GM18519 (cell line): ENCODE measurements at regions not wholly inside any gene's neighbourhood (a gene's known extent, or its start where the extent isn't known, plus 50 kb on each side); places are given as distances from the start of the nearest gene placed in this dataset.
"Not testable (repeated sequence)": the region's sequence is repeated elsewhere in the genome, so short reads cannot be mapped to it uniquely, and the experiment has no call there.

ENCODE experiments used
- ATAC-seq: cut with Tn5 transposase; IDR thresholded peaks from one replicate; pipeline ENCODE4 v1.9.1; 2021; ENCODE audit warnings: mild to moderate bottlenecking, moderate library complexity; ENCODE audit not compliant: unreplicated experiment, low FRiP score

DNA sequence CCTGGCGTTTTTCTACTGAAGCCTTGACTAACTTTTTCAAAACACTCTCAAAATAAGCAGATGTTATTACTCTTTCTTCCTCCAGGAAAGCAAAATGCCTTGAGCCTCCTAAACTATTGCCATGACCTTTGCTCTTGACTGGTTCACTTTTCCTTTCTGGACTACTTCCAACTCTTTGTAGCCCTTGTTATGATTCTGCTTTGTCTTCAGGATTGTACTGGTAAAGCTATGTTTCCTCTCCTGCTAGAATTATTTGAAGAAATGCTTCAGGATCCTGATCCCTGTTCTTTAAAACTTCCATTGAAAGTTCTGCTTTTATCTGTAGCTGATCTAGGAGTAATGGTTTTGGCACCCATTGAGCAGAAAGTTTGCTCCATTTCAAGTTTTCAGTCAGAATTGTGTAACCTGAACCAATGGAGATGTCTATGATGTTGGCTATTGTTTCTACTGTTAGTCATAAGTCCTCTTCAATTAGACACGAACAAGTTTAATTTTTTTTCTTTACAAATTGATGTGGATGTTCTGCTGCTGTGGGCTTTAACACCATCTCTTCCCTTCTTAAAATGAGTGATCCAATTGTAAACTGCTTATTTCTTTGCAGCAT is 1356.4 kb downstream of the EFNA5 start:
- no peak for ATAC-seq

DNA sequence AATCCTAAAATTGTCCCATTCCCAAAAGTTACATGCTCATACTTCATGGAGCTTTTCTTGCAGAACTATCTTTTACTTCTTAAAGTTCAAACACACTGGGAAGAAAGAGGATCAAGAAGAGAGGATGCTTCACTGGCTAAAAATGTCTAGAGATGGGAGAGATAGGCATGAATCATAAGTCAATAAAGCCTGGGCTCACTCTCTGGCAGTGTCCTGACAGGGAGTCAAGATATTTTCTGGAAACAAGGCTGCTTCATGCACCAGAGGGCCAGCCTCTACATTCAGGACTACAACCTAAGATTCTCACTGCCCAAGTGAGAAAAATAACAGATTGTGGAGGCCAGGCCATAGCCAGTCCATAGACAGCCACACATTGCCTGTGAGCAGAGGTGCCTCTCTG is 1358.4 kb downstream of the EFNA5 start:
- ATAC-seq: no peak

DNA sequence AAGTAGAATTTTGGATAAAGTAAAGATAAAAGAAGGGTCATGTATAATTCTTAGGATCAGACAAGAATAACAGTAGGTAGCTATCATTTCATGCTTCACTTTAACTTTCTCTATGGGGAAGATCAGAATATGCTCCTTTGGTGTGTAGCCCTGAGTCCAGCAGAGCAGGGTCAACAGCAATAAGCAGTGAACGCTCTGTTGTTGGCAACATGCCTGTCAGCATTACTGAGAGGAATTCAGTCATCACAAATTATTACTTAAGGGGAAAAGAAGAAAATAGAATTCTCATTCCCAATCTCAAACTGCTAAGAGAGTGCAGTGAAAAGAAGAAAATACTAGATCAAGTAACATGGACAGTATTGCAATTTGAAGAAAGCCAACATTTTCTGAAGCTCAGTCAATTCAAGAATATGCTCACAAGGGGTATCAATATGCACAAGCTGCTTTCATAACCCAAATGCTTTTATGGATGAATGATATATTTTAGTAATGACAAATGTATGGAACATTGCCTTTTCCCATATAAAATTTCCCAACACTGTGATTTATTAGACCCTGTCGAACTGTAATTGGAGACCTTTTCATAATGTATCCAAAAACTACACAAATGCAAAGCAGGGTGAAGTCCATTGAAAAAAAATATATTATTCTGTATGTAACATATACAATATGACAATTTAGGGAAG is 1359.4 kb downstream of the EFNA5 start:
- ATAC-seq: no peak

DNA sequence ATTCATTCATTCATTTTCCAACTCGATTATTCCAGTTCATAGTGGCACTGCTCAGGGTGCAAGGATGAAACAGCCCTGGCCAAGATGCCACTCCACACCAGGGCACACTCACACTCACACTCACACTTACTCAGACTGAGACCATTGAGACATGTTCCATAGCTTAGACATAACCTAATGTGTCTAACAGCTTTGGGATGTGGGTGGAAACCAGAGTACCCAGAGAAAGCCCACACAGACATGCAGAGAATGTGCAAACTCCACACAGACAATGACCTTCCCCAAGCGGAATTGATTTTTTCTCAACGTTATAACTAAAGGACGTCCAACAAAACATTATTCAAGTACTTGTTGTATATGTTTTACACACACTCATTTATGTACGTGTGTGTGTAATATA is 1363.5 kb downstream of the EFNA5 start:
- ATAC-seq: no peak

DNA sequence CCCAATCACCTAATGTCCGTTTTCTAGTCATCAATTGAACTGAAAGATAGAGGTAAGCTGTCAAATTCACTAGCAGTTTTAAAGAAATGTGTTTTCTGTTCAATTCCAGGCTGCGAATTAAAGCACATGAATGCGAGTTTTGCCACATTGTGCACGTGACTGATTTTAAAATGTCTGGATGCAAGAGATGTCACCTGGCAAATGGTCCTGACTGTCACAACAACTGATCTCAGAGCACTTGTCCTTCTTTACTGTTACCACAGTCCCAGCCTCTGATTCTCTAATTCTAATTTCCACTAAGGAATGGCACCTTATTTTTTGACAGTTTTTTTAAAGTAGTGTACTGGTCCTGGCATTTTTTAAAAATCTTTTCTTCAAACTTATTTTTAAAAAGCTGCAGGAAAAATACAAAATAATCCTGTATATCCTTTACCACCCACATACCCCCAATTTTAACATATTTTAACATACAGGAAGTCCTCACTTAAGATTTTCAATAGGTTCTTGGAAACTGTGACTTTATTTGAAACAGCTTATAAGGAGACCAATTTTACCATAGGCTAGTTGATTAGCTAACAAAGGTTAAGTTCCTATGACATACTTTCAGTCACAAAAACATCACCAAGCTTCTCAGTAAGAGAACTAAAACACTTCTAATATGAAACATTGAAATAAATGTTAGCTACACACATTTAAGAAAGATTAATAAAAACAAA is 1364.3 kb downstream of the EFNA5 start:
- no peak for ATAC-seq

DNA sequence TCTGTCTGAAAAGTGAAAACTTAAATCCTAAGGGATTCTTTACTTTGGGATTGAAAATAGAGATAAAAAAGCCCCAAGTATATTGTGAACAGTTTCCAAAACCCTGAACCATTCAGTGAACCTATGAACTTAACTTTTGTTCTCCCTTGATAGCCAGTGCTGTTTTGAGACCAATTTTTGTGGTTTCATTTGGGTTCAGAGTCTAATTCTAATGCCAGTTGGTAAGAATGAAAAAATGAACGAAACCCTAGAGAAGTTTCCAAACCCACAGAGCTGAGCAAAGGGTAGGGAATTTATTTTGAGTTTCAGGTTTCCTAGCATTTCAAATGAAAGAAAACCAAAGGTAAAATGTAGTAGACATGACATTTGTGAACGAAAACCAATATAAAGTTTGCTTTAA is 1366.8 kb downstream of the EFNA5 start:
- ATAC-seq: no peak

DNA sequence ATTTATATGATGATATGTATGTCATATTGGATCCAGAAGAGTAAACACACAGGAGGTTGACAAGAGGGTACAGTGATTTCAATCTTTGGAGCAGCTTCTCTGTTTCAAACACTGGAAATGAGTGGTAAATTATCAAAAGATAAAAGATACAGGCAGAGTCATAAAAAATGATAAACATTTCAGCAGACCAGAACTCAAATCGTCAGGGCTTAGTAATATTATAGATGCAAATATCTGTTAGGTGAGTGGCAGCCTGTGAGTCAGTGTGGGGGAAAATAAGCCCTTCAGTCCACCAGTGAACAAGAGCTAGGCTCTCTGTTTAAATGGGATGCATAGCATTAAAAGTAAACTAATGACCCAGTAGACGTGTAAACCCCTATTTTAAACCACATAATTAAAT is 1378.1 kb downstream of the EFNA5 start:
- no peak for ATAC-seq

DNA sequence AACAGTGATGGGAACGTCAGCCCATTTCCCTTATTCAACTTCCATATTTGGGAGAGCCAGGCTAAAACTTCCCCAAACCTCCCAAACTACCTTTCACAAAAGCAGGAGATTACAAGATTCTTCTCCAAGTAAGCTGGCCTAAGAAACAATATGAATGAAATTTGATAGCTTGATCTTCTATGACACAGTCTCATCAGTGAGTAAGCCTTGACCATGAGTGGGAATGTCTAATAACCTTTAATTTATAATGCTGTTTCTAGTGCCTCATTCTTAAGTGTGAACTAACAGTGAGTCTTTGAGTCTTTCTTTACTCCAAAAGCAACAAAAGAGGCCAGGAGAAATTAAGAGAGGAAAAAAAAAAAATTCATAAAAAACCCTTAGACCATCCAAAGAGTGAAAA is 1379.9 kb downstream of the EFNA5 start:
- ATAC-seq: no peak

DNA sequence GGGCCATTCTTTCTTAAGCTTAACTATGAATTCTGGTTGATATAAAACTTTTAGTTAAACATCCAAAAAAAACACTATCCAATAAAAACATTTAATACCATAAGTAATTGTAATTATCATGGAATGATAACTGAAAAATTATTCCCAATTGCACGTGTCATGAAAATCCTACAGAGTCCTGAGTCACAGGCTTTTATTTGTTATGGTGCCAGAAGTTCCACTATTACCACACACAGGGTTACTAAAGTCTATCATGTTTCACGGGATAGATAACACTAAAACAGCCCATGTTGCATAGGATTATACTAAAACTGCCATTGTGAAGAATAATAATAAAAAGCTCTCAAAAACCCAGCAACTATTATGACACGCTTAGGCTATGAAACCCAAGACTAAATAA is 1381.8 kb downstream of the EFNA5 start:
- no peak for ATAC-seq

DNA sequence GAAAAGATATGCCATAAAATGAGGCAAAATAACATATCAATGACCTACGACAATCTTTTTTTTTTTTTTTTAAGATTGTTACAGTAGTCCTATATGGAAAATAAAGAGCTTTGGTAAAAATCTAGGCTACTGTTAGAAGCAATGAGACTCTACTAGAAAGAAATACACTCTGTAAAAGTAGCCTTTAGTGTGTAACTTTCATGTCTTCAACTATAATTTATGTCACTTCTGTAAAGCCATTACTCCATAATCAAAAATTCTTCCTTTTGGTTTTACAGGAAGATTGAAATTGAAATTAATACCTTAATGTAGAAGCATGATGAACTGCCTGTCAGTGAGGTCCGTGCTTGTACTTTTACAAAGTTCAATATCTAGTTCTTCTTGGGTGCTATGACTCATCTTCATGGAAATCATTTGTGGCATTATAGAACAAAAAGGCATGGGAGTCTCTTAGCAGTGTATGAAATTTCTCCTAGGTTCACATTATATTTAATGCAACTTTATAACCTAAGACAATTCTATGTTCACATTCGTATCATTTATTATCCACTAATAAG is 1393.1 kb downstream of the EFNA5 start:
- no peak for ATAC-seq

DNA sequence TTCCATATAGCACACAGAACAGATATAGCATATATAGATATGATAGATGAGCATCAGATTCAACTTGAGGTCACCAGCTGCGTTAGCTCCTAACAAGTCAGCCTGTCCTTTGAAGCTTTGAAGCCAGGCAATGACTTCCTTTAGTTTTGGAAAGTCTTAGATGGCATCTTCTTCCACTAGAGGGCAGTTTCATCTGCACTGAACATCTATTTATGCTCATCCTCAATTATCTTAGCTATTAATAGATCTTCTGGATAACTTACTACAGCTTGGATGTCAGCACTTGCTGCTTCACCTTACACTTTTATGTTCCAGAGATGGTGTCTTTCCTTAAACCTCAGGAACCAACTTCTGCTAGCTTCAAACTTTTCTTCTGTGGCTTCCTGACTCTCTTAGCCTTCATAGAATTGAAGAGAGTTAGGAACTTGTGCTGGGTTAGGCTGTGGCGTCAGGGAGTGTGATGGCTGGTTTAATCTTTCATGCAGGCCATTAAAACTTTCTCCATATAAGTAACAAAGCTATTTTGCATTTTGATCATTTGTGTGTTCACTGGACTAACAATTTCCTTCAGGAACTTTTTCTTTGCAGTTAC is 1401.4 kb downstream of the EFNA5 start:
- ATAC-seq: no peak

DNA sequence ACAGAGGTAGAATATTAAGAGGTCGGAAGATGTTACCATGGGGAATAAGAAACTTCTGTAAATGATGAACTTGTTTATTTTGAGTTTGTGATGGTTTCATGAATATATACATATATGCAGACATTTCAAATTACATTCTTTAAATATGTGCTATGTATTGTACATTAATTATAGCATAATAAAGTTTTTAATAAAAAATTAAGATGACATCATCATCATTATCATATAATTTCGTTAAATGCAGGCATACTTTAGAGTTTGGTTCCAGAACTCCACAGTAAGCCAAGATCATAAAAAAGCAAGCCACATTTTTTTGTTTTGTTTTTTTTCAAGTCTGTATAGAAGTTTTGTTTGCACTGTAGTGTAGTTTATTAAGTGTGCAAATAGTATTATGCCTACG is 1403.5 kb downstream of the EFNA5 start:
- ATAC-seq: no peak

DNA sequence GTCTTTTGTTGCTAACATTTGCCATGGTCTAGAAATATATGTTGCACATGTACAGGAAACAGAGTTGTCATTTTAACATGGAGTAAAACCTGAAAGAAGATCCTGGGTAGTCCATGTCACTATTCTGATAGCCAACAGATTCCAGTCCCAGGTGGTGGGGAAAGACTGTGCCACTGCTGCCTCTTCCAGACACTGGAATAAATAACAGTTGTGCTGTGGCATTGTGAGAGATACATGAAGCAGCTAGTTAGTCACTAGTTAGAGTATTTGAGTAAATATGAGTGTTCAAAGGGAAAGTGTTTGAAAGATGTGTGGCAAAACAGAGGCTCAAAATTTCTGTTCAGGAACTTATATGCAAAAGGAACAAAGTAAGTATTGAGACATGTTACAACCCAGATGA is 1408.3 kb downstream of the EFNA5 start:
- ATAC-seq: no peak

DNA sequence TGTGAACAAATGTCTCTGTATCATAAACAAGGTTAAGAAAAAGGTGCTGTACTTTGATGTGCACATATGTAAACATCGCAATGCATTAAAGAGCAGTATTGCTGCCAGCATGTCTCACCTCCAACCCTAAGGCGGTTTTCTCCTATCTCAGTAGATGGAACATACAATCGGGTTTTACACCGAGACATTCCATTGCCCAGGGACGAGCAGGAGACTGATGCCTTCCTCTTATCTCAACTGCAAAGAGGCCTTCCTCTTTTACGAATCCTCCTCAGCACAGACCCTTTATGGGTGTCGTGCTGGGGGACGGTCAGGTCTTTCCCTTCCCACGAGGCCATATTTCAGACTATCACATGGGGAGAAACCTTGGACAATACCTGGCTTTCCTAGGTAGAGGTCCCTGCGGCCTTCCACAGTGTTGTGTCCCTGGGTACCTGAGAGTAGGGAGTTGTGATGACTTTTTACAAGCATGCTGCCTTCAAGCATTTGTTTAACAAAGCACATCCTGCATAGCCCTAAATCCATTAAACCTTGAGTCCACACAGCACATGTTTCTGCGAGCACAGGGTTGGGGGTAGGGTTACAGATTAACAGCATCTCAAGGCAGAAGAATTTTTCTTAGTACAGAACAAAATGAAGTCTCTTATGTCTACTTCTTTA is 1411.2 kb downstream of the EFNA5 start:
- ATAC-seq: not testable (repeated sequence)

DNA sequence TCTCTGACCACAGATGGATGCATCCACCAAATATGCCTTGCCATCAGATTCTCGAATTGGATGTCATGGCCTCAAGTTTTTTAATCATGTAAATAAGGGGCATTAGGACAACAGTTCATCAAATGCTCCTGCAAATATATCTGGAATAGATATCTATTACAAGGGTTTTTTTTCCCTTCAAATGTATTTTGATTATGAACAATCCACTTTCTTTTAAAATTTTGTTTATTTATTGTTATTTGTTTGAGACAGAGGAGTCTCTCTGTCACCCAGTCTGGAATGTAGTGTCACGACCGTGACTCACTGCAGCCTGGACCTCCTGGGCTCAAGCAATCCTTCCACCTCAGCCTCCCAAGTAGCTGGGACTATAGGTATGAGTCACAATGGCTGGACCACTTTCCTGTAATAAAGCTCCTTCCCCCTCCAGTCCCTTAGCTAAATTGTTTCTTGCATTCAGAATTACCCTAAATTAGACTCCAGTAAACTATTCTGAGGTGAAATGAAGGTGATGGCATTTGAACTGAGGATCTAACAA is 1412.1 kb downstream of the EFNA5 start:
- ATAC-seq: no peak

DNA sequence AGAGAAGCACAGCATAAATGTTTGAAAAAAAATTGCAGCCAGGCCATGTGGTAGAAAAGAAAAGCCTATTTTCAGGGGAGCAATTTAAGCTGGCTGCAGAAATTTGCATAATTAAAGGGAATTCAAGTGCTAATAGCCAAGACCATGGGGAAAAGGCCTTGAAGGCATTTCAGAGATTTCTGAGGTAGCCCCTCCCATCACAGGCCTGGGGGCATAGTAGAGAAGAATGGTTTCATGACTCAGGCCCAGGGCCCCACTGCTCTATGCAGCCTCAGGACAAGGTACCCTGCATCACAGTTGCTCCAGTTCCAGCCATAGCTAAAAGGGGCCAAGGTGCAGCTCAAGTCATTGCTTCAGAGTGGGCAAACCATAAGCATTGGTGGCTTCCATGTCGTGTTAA is 1416.0 kb downstream of the EFNA5 start:
- ATAC-seq: no peak

DNA sequence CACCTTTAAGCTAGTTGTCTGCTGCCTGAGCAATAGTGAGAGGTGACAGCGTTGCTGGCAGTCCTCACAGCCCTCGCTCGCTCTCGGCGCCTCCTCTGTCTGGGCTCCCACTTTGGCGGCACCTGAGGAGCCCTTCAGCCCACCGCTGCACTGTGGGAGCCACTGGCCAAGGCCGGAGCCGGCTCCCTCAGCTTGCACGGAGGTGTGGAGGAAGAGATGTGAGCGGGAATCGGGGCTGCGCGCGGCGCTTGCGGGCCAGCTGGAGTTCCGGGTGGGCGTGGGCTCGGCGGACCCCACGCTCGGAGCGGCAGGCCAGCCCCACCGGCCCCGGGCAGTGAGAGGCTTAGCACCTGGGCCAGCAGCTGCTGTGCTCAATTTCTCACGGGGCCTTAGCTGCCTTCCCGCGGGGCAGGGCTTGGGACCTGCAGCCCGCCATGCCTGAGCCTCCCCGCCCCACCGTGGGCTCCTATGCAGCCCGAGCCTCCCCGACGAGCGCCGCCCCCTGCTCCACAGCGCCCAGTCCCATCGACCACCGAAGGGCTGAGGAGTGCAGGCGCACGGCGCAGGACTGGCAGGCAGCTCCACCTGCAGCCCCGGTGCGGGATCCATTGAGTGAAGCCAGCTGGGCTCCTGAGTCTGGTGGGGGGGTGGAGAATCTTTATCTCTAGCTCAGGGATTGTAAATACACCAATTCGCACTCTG is 1424.5 kb downstream of the EFNA5 start:
- not testable (repeated sequence) for ATAC-seq

DNA sequence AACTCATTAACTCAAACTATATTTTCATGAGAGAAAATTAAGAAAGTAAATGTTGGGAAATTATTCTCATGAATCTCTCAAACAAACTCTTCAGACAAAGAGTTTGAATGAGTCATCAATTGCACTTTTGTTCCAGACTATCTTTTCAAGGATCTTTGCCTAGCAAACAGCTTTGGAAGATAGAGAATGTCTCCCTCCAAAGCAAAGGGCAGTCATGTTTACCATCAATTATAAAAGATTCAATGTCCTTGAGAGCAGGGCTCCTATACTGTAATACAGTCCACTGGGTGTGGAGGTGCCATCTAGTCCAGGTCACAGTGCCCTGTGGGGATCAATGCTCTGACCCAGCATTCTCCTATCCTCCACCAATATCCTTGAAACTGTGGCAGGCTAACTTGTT is 1429.3 kb downstream of the EFNA5 start:
- ATAC-seq: no peak

DNA sequence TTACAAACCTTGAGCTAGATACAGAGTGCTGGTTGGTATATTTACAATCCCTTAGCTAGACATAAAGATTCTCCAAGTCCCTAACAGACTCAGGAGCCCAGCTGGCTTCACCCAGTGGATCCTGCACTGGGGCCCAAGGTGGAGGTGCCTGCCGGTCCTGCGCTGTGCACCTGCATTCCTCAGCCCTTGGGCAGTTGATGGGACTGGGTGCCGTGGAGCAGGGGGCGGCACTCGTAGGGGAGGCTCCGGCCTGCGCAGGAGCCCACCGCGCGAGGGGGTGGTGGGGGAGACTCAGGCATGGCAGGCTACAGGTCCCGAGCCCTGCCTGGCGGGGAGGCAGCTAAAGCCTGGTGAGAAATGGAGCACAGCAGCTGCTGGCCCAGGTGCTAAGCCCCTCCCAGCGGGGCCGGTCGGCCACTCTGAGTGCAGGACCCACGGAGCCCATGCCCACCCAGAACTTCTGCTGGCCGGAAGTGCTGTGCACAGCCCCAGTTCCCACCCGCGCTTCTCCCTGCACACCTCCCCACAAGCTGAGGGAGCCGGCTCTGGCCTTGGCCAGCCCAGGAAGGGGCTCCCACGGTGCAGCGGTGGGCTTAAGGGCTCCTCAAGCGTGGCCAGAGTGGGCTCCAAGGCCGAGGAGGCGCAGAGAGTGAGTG is 1464.7 kb downstream of the EFNA5 start:
- no peak for ATAC-seq
